Ishikawa (cell line): ENCODE measurements at regions not wholly inside any gene's neighbourhood (a gene's known extent, or its start where the extent isn't known, plus 50 kb on each side); places are given as distances from the start of the nearest gene placed in this dataset.

Experiments
- CEBPB ChIP-seq: IDR thresholded peaks from 2 replicates; pipeline ENCODE4 v1.6.1; 2012
- CREB1 ChIP-seq: IDR thresholded peaks from 2 replicates; pipeline ENCODE4 v1.6.1; 2012; ENCODE audit warnings: low read depth
- EGR1 ChIP-seq: IDR thresholded peaks from 2 replicates; pipeline ENCODE4 v1.6.1; 2012
- EP300 ChIP-seq: IDR thresholded peaks from 2 replicates; pipeline ENCODE4 v1.6.1; 2012; ENCODE audit warnings: borderline replicate concordance
- FOXM1 ChIP-seq: IDR thresholded peaks from 2 replicates; pipeline ENCODE4 v1.6.1; 2012; ENCODE audit warnings: low read depth, borderline replicate concordance
- MAX ChIP-seq: IDR thresholded peaks from 2 replicates; pipeline ENCODE4 v1.6.1; 2012
- NFIC ChIP-seq: IDR thresholded peaks from 2 replicates; pipeline ENCODE4 v1.6.1; 2012
- RAD21 ChIP-seq: IDR thresholded peaks from 2 replicates; pipeline ENCODE4 v1.6.1; 2012; ENCODE audit warnings: low read depth
- REST ChIP-seq: IDR thresholded peaks from 2 replicates; pipeline ENCODE4 v1.6.1; 2012; ENCODE audit warnings: low read depth, mild to moderate bottlenecking
- TAF1 ChIP-seq: IDR thresholded peaks from 2 replicates; pipeline ENCODE4 v1.6.1; 2012; ENCODE audit warnings: low read depth, mild to moderate bottlenecking
- TCF12 ChIP-seq: IDR thresholded peaks from 2 replicates; pipeline ENCODE4 v1.6.1; 2012; ENCODE audit warnings: low read depth
- TEAD4 ChIP-seq: IDR thresholded peaks from 2 replicates; pipeline ENCODE4 v1.6.1; 2012
- USF1 ChIP-seq: IDR thresholded peaks from 2 replicates; pipeline ENCODE4 v1.6.1; 2012
- YY1 ChIP-seq: IDR thresholded peaks from 2 replicates; pipeline ENCODE4 v1.6.1; 2012; ENCODE audit warnings: low read depth
- ZBTB7A ChIP-seq: IDR thresholded peaks from 2 replicates; pipeline ENCODE4 v1.6.1; 2012; ENCODE audit warnings: low read depth

- no peak for TF ChIP-seq MAX
- TF ChIP-seq EP300, result no peak
- no peak for TF ChIP-seq USF1
Measured at GRCh38 chr4:14675279-14675985, 326.8 kb upstream of the CPEB2 start.

- TF ChIP-seq NFIC, result no peak
- no peak for TF ChIP-seq EP300
- TF ChIP-seq EGR1, result no peak
- no peak for TF ChIP-seq TAF1
- no peak for TF ChIP-seq USF1
- no peak for TF ChIP-seq ZBTB7A
- TF ChIP-seq TEAD4, result no peak
- TF ChIP-seq RAD21, result no peak
- no peak for TF ChIP-seq CREB1
- no peak for TF ChIP-seq YY1
- TF ChIP-seq FOXM1, result no peak
- TF ChIP-seq MAX, result no peak
- TF ChIP-seq REST, result no peak
- TF ChIP-seq CEBPB, result no peak
- no peak for TF ChIP-seq TCF12
Measured at GRCh38 chr4:14679906-14680305, 322.4 kb upstream of the CPEB2 start.

- TF ChIP-seq FOXM1 (no peak), TCF12 (no peak), MAX (no peak), EP300 (no peak), EGR1 (no peak), CREB1 (no peak), NFIC (no peak), CEBPB (no peak), USF1 (no peak), RAD21 (no peak), TAF1 (no peak), ZBTB7A (no peak), TEAD4 (no peak), YY1 (no peak), REST (no peak)
Measured at GRCh38 chr4:14681330-14681729, 321.0 kb upstream of the CPEB2 start.

- TF ChIP-seq ZBTB7A (no peak), TAF1 (no peak), FOXM1 (no peak), RAD21 (no peak), NFIC (no peak), YY1 (no peak)
Measured at GRCh38 chr4:14693728-14694127, 308.6 kb upstream of the CPEB2 start.

GRCh38 chr4:14695095-14695845, 307.0 kb upstream of the CPEB2 start:
- TF ChIP-seq REST (no peak), RAD21 (no peak), FOXM1 (no peak), TAF1 (no peak), MAX (no peak), EP300 (no peak), TCF12 (no peak), YY1 (no peak), CREB1 (no peak), EGR1 (no peak), CEBPB (no peak), USF1 (no peak), ZBTB7A (no peak), TEAD4 (no peak), NFIC (no peak)
